H1 (cell line): ENCODE measurements at regions not wholly inside any gene's neighbourhood (a gene's known extent, or its start where the extent isn't known, plus 50 kb on each side); places are given as distances from the start of the nearest gene placed in this dataset.

Experiments used
- CTCF ChIA-PET: fragments of 300-600 bp; sonication (Branson Sonifier 250); formaldehyde crosslinking; loops from one replicate; lab custom pipeline; 2021; ENCODE audit not compliant: partially characterized antibody; lab: Charles Lee
- POLR2A ChIA-PET: fragments of 300-600 bp; sonication (Branson Sonifier 250); formaldehyde crosslinking; loops from one replicate; lab custom pipeline; 2021; ENCODE audit warnings: inconsistent platforms; ENCODE audit not compliant: partially characterized antibody; lab: Charles Lee
- DNase-seq, 2 experiments: peaks; one replicate each; pipeline versions ENCODE4 v3.0.0 to v3.0.0-alpha.2; 2010 to 2022; ENCODE audit warnings: low spot score in 2 of 2, low read depth in 1 of 2, mixed read lengths in 1 of 2
- FAIRE-seq: peaks from 2 replicates; lab custom pipeline; 2011; peaks lifted over from hg19 to GRCh38; lab: Jason Lieb, UNC
- H2AFZ ChIP-seq: 2 replicates; pipeline ENCODE4 v1.8.1; 2012; ENCODE audit warnings: low read length, inconsistent platforms
- H2AK5ac ChIP-seq: 2 replicates; pipeline ENCODE4 v1.6.1; 2013; ENCODE audit warnings: low read depth, low read length
- H2BK120ac ChIP-seq: replicated peaks from 2 replicates; pipeline ENCODE3; 2013; ENCODE audit warnings: low read depth, low read length, inconsistent platforms
- H2BK12ac ChIP-seq: 2 replicates; pipeline ENCODE4 v1.6.1; 2013; ENCODE audit warnings: low read depth, low read length
- H2BK15ac ChIP-seq: 2 replicates; pipeline ENCODE4 v1.6.1; 2013; ENCODE audit warnings: low read length
- H2BK20ac ChIP-seq: 2 replicates; pipeline ENCODE4 v1.6.1; 2013; ENCODE audit warnings: low read length
- H2BK5ac ChIP-seq: 2 replicates; pipeline ENCODE4 v1.6.1; 2013; ENCODE audit warnings: low read depth, low read length
- H3K14ac ChIP-seq: 2 replicates; pipeline ENCODE4 v1.6.1; 2013; ENCODE audit warnings: inconsistent platforms; ENCODE audit not compliant: insufficient read length
- H3K18ac ChIP-seq: 2 replicates; pipeline ENCODE4 v1.6.1; 2013; ENCODE audit warnings: low read length; ENCODE audit errors: extremely low read depth
- H3K23ac ChIP-seq: 2 replicates; pipeline ENCODE4 v1.6.1; 2013; ENCODE audit warnings: inconsistent platforms; ENCODE audit not compliant: insufficient read length
- H3K23me2 ChIP-seq: 2 replicates; pipeline ENCODE4 v1.6.1; 2013; ENCODE audit warnings: low read depth, low read length
- H3K27ac ChIP-seq: 2 replicates; pipeline ENCODE4 v1.6.1; 2011; ENCODE audit warnings: low read depth, low read length, inconsistent platforms
- H3K27me3 ChIP-seq, 4 experiments: replicated peaks in 1 of 4; 1 replicate in 1 of 4; 2 replicates in 3 of 4; pipeline versions ENCODE4 v1.6.1 to v1.8.1; 2011 to 2013; ENCODE audit warnings: low read length in 3 of 4, mild to moderate bottlenecking in 3 of 4, inconsistent platforms in 2 of 4, mixed read lengths in 2 of 4, moderate library complexity in 1 of 4; ENCODE audit not compliant: control insufficient read depth in 3 of 4, insufficient read depth in 3 of 4; ENCODE audit errors: extremely low read depth in 1 of 4
- H3K36me3 ChIP-seq, 4 experiments: 2 replicates each; pipeline versions ENCODE4 v1.6.1 to v1.8.1; 2011 to 2013; ENCODE audit warnings: mild to moderate bottlenecking in 4 of 4, low read length in 3 of 4, moderate library complexity in 2 of 4, control low read depth in 1 of 4, inconsistent platforms in 1 of 4; ENCODE audit not compliant: insufficient read depth in 4 of 4, control insufficient read depth in 2 of 4
- H3K4ac ChIP-seq: replicated peaks from 2 replicates; pipeline ENCODE3; 2013; ENCODE audit warnings: low read length, low read depth, mixed read lengths, inconsistent platforms; ENCODE audit not compliant: insufficient read length
- H3K4me1 ChIP-seq, 4 experiments: replicated peaks in 1 of 4; 1 replicate in 1 of 4; 2 replicates in 3 of 4; pipeline versions ENCODE4 v1.6.1 to v1.8.1; 2011 to 2013; ENCODE audit warnings: low read length in 3 of 4, inconsistent platforms in 2 of 4, mixed read lengths in 1 of 4; ENCODE audit not compliant: insufficient read depth in 4 of 4, control insufficient read depth in 3 of 4
- H3K4me2 ChIP-seq, 2 experiments: 2 replicates each; pipeline versions ENCODE4 v1.6.1 to v1.8.1; 2011 to 2013; ENCODE audit warnings: low read depth in 2 of 2, low read length in 2 of 2, control low read depth in 1 of 2, inconsistent platforms in 1 of 2, mild to moderate bottlenecking in 1 of 2; ENCODE audit not compliant: insufficient read depth in 1 of 2
- H3K4me3 ChIP-seq, 4 experiments: fragments of 200-600, 300-600 bp in 1 of 4; sonication (generic), shearing (Covaris generic), sonication (Bioruptor Twin) in 1 of 4; 2 replicates each; pipeline versions ENCODE4 v1.5.1 to v1.8.1; 2011 to 2016; ENCODE audit warnings: low read length in 4 of 4, low read depth in 3 of 4, control low read depth in 2 of 4, inconsistent platforms in 2 of 4, mild to moderate bottlenecking in 2 of 4, mixed read lengths in 1 of 4, moderate library complexity in 1 of 4; ENCODE audit not compliant: insufficient read depth in 2 of 4; ENCODE audit errors: extremely low read depth in 1 of 4
- H3K56ac ChIP-seq: replicated peaks from 2 replicates; pipeline ENCODE3; 2013; ENCODE audit warnings: low read depth, mild to moderate bottlenecking, mixed read lengths, low read length, inconsistent platforms; ENCODE audit not compliant: insufficient read length
- H3K79me1 ChIP-seq: 2 replicates; pipeline ENCODE4 v1.6.1; 2013; ENCODE audit warnings: low read depth, low read length, control low read depth
- H3K79me2 ChIP-seq, 2 experiments: 2 replicates each; pipeline versions ENCODE4 v1.6.1 to v1.8.1; 2012 to 2013; ENCODE audit warnings: low read length in 2 of 2, mild to moderate bottlenecking in 2 of 2, inconsistent platforms in 1 of 2; ENCODE audit not compliant: insufficient read depth in 2 of 2, control insufficient read depth in 1 of 2
- H3K9ac ChIP-seq, 4 experiments: replicated peaks in 1 of 4; 1 replicate in 1 of 4; 2 replicates in 3 of 4; pipeline versions ENCODE4 v1.6.1 to v1.8.1; 2011 to 2013; ENCODE audit warnings: low read depth in 3 of 4, low read length in 3 of 4, control low read depth in 2 of 4, mild to moderate bottlenecking in 2 of 4, moderate library complexity in 2 of 4, inconsistent platforms in 1 of 4; ENCODE audit errors: extremely low read depth in 1 of 4
- H3K9me3 ChIP-seq, 2 experiments: 2 replicates each; pipeline versions ENCODE4 v1.6.1 to v1.8.1; 2012 to 2013; ENCODE audit warnings: mild to moderate bottlenecking in 2 of 2, moderate library complexity in 2 of 2, control low read depth in 1 of 2, inconsistent platforms in 1 of 2, low read depth in 1 of 2, low read length in 1 of 2, mixed read lengths in 1 of 2; ENCODE audit not compliant: insufficient read depth in 2 of 2
- H4K20me1 ChIP-seq, 2 experiments: replicated peaks in 1 of 2; 2 replicates each; pipeline versions ENCODE3 to v1.8.1; 2011 to 2013; ENCODE audit warnings: inconsistent platforms in 2 of 2, low read length in 2 of 2, mild to moderate bottlenecking in 1 of 2; ENCODE audit not compliant: insufficient read depth in 2 of 2, control insufficient read depth in 1 of 2
- H4K5ac ChIP-seq: 2 replicates; pipeline ENCODE4 v1.6.1; 2013; ENCODE audit warnings: low read length, low read depth, mixed read lengths, inconsistent platforms; ENCODE audit not compliant: insufficient read length
- H4K8ac ChIP-seq: 2 replicates; pipeline ENCODE4 v1.8.0; 2013; ENCODE audit warnings: mild to moderate bottlenecking, moderate library complexity, low read length, inconsistent platforms; ENCODE audit not compliant: insufficient read depth; ENCODE audit errors: extremely low read depth
- H4K91ac ChIP-seq: replicated peaks from 2 replicates; pipeline ENCODE3; 2013; ENCODE audit warnings: low read length, mixed read lengths, inconsistent platforms; ENCODE audit not compliant: insufficient read length
- BACH1 ChIP-seq: IDR thresholded peaks from 2 replicates; pipeline ENCODE4 v1.6.1; 2012; ENCODE audit warnings: low read length, improper control_type of control experiment
- SIRT6 ChIP-seq: IDR thresholded peaks from one replicate; pipeline ENCODE4 v1.7.1; 2012; ENCODE audit warnings: low read length, inconsistent platforms
- WGBS, 2 experiments: shearing (Covaris generic) in 1 of 2; methylation state at CpG; one replicate each; pipeline versions ENCODE4 v1.1.6 to v1.1.7; 2013 to 2015; ENCODE audit warnings: low lambda C conversion rate in 2 of 2, mixed read lengths in 2 of 2, inconsistent platforms in 1 of 2, low coverage in 1 of 2, missing lambda C conversion rate in 1 of 2; ENCODE audit not compliant: insufficient replicate concordance in 2 of 2, insufficient coverage in 1 of 2, insufficient read length in 1 of 2; ENCODE audit errors: extremely low coverage in 1 of 2, missing lambda C conversion rate in 1 of 2; 5-methylcytosine and 5-hydroxymethylcytosine counted together
- TF ChIP-seq, protein P1 (sequence below), 3 experiments: IDR thresholded peaks; 1 replicate in 2 of 3; 2 replicates in 1 of 3; pipeline versions ENCODE4 v1.5.1 to v1.6.1; 2011; ENCODE audit warnings: low read length in 3 of 3, mild to moderate bottlenecking in 3 of 3, inconsistent platforms in 2 of 3, low read depth in 1 of 3, moderate library complexity in 1 of 3; ENCODE audit not compliant: insufficient read depth in 1 of 3; ENCODE audit errors: control extremely low read depth in 1 of 3

DNA sequence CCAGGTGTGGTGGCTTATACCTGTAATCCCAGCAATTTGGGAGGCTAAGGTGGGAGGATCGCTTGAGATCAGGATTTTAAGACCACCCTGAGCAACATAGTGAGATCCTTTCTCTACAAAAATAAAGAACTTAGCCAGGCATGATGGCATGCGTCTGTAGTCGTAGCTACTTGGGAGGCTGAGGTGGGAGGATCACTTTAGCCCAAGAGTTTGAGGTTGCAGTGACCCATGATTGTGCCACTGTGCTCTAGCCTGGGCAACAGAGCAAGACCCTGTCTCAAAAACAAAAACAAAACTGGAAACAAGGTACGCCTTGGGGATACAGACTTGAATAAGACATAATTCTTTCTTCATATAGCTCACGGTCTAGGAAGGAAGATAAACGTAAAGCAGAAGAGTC is 63.1 kb upstream of the GRAMD1B start:
- Histone ChIP-seq H3K4ac (no peak overlapping the region), H3K23ac (no peak overlapping the region), H3K14ac (no peak overlapping the region), H2BK5ac (no peak overlapping the region; the same call in 1 of the 2 replicates), H3K4me1 (peaks cover 0 to 8% (median 4%) of the 10 kb centered on the region in 4 experiments; a peak in 5 of 7 replicates), H2AK5ac (no peak overlapping the region), H3K27ac (no peak overlapping the region), H3K9me3 (no peaks in the 10 kb centered on the region), H3K79me2 (no peaks in the 10 kb centered on the region), H2AFZ (no peak overlapping the region), H3K79me1 (no peaks in the 10 kb centered on the region), H3K18ac (no peak overlapping the region), H3K56ac (no peak overlapping the region), H2BK12ac (0 out of 2 replicates have a peak overlapping the region, but pooled peaks have one; percentile 41), H3K9ac (no peak overlapping the region), H2BK120ac (no peak overlapping the region), H3K4me3 (no peak overlapping the region), H2BK15ac (no peak overlapping the region), H3K4me2 (no peak overlapping the region), H4K8ac (no peak overlapping the region), H2BK20ac (0 out of 2 replicates have a peak overlapping the region, but pooled peaks have one; percentile 73), H4K91ac (peak overlapping the region; percentile 8), H3K27me3 (peaks cover 0 to 3% (median 1%) of the 10 kb centered on the region in 4 experiments; a peak in 3 of 7 replicates), H3K23me2 (no peaks in the 10 kb centered on the region), H4K5ac (no peak overlapping the region), H3K36me3 (no peaks in the 10 kb centered on the region), H4K20me1 (no peaks in the 10 kb centered on the region)
- ChIA-PET CTCF (interaction anchor here (0.6 kb wide), 1 partner anchor 209 kb away, joined by 3 read pairs; no protein-coding TSS in a partner anchor), POLR2A (interaction anchor here (0.6 kb wide), 1 partner anchor 25 kb away, joined by 4 read pairs; no protein-coding TSS in a partner anchor)
- WGBS, 2 experiments: 84% methylated on average over 6 of the region's 6 CpGs; no CpG with 5 or more reads in 1 of the 2 experiments
- TF ChIP-seq BACH1 (no peak), SIRT6 (no peak)
- TF ChIP-seq, protein P1, sequence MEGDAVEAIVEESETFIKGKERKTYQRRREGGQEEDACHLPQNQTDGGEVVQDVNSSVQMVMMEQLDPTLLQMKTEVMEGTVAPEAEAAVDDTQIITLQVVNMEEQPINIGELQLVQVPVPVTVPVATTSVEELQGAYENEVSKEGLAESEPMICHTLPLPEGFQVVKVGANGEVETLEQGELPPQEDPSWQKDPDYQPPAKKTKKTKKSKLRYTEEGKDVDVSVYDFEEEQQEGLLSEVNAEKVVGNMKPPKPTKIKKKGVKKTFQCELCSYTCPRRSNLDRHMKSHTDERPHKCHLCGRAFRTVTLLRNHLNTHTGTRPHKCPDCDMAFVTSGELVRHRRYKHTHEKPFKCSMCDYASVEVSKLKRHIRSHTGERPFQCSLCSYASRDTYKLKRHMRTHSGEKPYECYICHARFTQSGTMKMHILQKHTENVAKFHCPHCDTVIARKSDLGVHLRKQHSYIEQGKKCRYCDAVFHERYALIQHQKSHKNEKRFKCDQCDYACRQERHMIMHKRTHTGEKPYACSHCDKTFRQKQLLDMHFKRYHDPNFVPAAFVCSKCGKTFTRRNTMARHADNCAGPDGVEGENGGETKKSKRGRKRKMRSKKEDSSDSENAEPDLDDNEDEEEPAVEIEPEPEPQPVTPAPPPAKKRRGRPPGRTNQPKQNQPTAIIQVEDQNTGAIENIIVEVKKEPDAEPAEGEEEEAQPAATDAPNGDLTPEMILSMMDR (IDR thresholded peaks at IDR 0.05; ENCODE audit: control extremely low read depth in 1 of 3, insufficient read depth in 1 of 3, low read depth in 1 of 3, low read length in 3 of 3): no peak
- FAIRE-seq (no peak), DNase-seq (no peak)
